ENCODE measurements at regions not wholly inside any gene's neighbourhood (a gene's known extent, or its start where the extent isn't known, plus 50 kb on each side); places are given as distances from the start of the nearest gene placed in this dataset.

- no peak for DNase-seq
- in situ Hi-C loops (cut with MboI; ENCODE audit: low pct_unique_long_range_greater_than_20kb, low sequenced_read_pairs): no loop called here
Observed at GRCh38 chrX:49773993-49774392, 55.1 kb upstream of the PAGE4 start.

- no peak for DNase-seq
- in situ Hi-C loops (cut with MboI; ENCODE audit: low pct_unique_long_range_greater_than_20kb, low sequenced_read_pairs): no loop called here
Observed at GRCh38 chrX:49767236-49767635, 61.9 kb upstream of the PAGE4 start.

GRCh38 chrX:49762175-49762720 is 66.5 kb upstream of the PAGE1 start:
- no peak for DNase-seq
- in situ Hi-C loops (cut with MboI; ENCODE audit: low pct_unique_long_range_greater_than_20kb, low sequenced_read_pairs): no loop called here

- peak; percentile 28 for DNase-seq
- in situ Hi-C loops (cut with MboI; ENCODE audit: low pct_unique_long_range_greater_than_20kb, low sequenced_read_pairs): no loop called here
Observed at GRCh38 chrX:49761481-49761880, 65.7 kb upstream of the PAGE1 start.

GRCh38 chrX:49760290-49760890 is 64.6 kb upstream of the PAGE1 start:
- no peak for DNase-seq
- in situ Hi-C loops (cut with MboI; ENCODE audit: low pct_unique_long_range_greater_than_20kb, low sequenced_read_pairs): no loop called here

GRCh38 chrX:49756692-49757091 is 60.9 kb upstream of the PAGE1 start:
- in situ Hi-C loops (cut with MboI; ENCODE audit: low pct_unique_long_range_greater_than_20kb, low sequenced_read_pairs): no loop called here

GRCh38 chrX:49754233-49754857 is 58.6 kb upstream of the PAGE1 start:
- peak; percentile 65 for DNase-seq
- in situ Hi-C loops (cut with MboI; ENCODE audit: low pct_unique_long_range_greater_than_20kb, low sequenced_read_pairs): no loop called here

More at GRCh38 chrX:49756692-49757091, 60.9 kb upstream of the PAGE1 start:
- DNase-seq: peak; percentile 11

GRCh38 chrX:49753691-49754090 is 57.9 kb upstream of the PAGE1 start:
- DNase-seq: no peak
- in situ Hi-C loops (cut with MboI; ENCODE audit: low pct_unique_long_range_greater_than_20kb, low sequenced_read_pairs): no loop called here

- in situ Hi-C loops (cut with MboI; ENCODE audit: low pct_unique_long_range_greater_than_20kb, low sequenced_read_pairs): no loop called here
- DNase-seq: no peak
Observed at GRCh38 chrX:49748211-49748956, 52.6 kb upstream of the PAGE1 start.

GRCh38 chrX:49746306-49746705 is 50.5 kb upstream of the PAGE1 start:
- in situ Hi-C loops (cut with MboI; ENCODE audit: low pct_unique_long_range_greater_than_20kb, low sequenced_read_pairs): no loop called here

More at GRCh38 chrX:49746306-49746705, 50.5 kb upstream of the PAGE1 start:
- no peak for DNase-seq
